Neural progenitor cell (in vitro differentiated cells): ENCODE measurements at regions not wholly inside any gene's neighbourhood (a gene's known extent, or its start where the extent isn't known, plus 50 kb on each side); places are given as distances from the start of the nearest gene placed in this dataset.

Experiments
- DNase-seq: peaks from one replicate; pipeline ENCODE4 v3.0.0-alpha.2; 2016; ENCODE audit warnings: low spot score
- H2AFZ ChIP-seq: fragments of 200-600 bp; sonication (generic); replicated peaks from 2 replicates; pipeline ENCODE4 v1.6.1; 2016; ENCODE audit warnings: antibody characterized with exemption
- H3F3A ChIP-seq: fragments of 200-600 bp; sonication (generic); 2 replicates; pipeline ENCODE4 v1.6.1; 2016; ENCODE audit warnings: antibody characterized with exemption, low read depth
- H3K27ac ChIP-seq: fragments of 200-600 bp; sonication (generic); 2 replicates; pipeline ENCODE4 v1.5.1; 2016; ENCODE audit warnings: mild to moderate bottlenecking
- H3K27me3 ChIP-seq: fragments of 200-600 bp; sonication (generic); 2 replicates; pipeline ENCODE4 v1.6.1; 2016; ENCODE audit warnings: mild to moderate bottlenecking, moderate library complexity
- H3K36me3 ChIP-seq: fragments of 200-600 bp; sonication (generic); 2 replicates; pipeline ENCODE4 v1.5.1; 2016
- H3K4me1 ChIP-seq: fragments of 200-600 bp; sonication (generic); 2 replicates; pipeline ENCODE4 v1.6.1; 2016; ENCODE audit warnings: mixed run types
- H3K4me2 ChIP-seq: fragments of 200-600 bp; sonication (generic); 2 replicates; pipeline ENCODE4 v1.6.1; 2016
- H3K4me3 ChIP-seq: fragments of 200-600 bp; sonication (generic); 2 replicates; pipeline ENCODE4 v1.5.1; 2016
- H3K79me2 ChIP-seq: fragments of 200-600 bp; sonication (generic); 2 replicates; pipeline ENCODE4 v1.6.1; 2016; ENCODE audit warnings: low read depth
- H3K9ac ChIP-seq: fragments of 200-600 bp; sonication (generic); 2 replicates; pipeline ENCODE4 v1.6.1; 2016
- H3K9me3 ChIP-seq: fragments of 200-600 bp; sonication (generic); 2 replicates; pipeline ENCODE4 v1.5.1; 2016; ENCODE audit warnings: low read depth
- H4K20me1 ChIP-seq: fragments of 200-600 bp; sonication (generic); 2 replicates; pipeline ENCODE4 v1.6.1; 2016; ENCODE audit warnings: low read depth
- H3K27ac Mint-ChIP-seq: 3 replicates; pipeline ENCODE4 v1.8.0; 2021; ENCODE audit warnings: mixed read lengths
- H3K27me3 Mint-ChIP-seq: 2 replicates; pipeline ENCODE4 v1.8.0; 2022; ENCODE audit warnings: low read depth, mild to moderate bottlenecking, inconsistent platforms, moderate library complexity, mixed read lengths; ENCODE audit not compliant: insufficient read depth
- H3K36me3 Mint-ChIP-seq: 3 replicates; pipeline ENCODE4 v1.8.0; 2021; ENCODE audit warnings: mixed read lengths
- H3K4me1 Mint-ChIP-seq: 3 replicates; pipeline ENCODE4 v1.8.0; 2021; ENCODE audit warnings: mixed read lengths
- H3K4me3 Mint-ChIP-seq: 3 replicates; pipeline ENCODE4 v1.8.0; 2021; ENCODE audit warnings: mild to moderate bottlenecking, moderate library complexity, mixed read lengths
- H3K9me3 Mint-ChIP-seq: 3 replicates; pipeline ENCODE4 v1.8.0; 2020; ENCODE audit warnings: mixed read lengths
- CTCF ChIP-seq: fragments of 200-600 bp; sonication (generic); IDR thresholded peaks from 2 replicates; pipeline ENCODE4 v1.5.1; 2017; ENCODE audit warnings: antibody characterized with exemption, mild to moderate bottlenecking
- EZH2 ChIP-seq: fragments of 200-600 bp; sonication (generic); IDR thresholded peaks from 2 replicates; pipeline ENCODE4 v1.6.1; 2017; ENCODE audit warnings: antibody characterized with exemption, mild to moderate bottlenecking, moderate library complexity
- EZH2phosphoT487 ChIP-seq: fragments of 200-600 bp; sonication (generic); IDR thresholded peaks from 2 replicates; pipeline ENCODE4 v1.6.1; 2017; ENCODE audit warnings: antibody characterized with exemption

GRCh38 chr3:113133140-113133539 is 78.2 kb upstream of the BOC start:
- no peak for DNase-seq
- H4K20me1 ChIP-seq, result no peaks in the 10 kb centered on the region
- H3K9ac ChIP-seq, result no peak overlapping the region
- Mint-ChIP-seq H3K4me1 (peaks cover 31% of the 10 kb centered on the region), H3K36me3 (no peaks in the 10 kb centered on the region), H3K27ac (peak overlapping the region; percentile 89), H3K4me3 (no peak overlapping the region), H3K27me3 (peaks cover 4% of the 10 kb centered on the region), H3K9me3 (peaks cover 13% of the 10 kb centered on the region)
- H3K27ac ChIP-seq, result no peak overlapping the region
- H3K36me3 ChIP-seq, result peaks cover 4% of the 10 kb centered on the region
- H3K4me1 ChIP-seq, result peaks cover 30% of the 10 kb centered on the region
- no peak overlapping the region for H3K4me2 ChIP-seq
- peaks cover 6% of the 10 kb centered on the region for H3K9me3 ChIP-seq
- H3K27me3 ChIP-seq, result no peaks in the 10 kb centered on the region
- H2AFZ ChIP-seq, result peak overlapping the region; percentile 40
- H3K4me3 ChIP-seq, result no peak overlapping the region
- peaks cover 12% of the 10 kb centered on the region for H3F3A ChIP-seq
- H3K79me2 ChIP-seq, result no peaks in the 10 kb centered on the region
- no peak for TF ChIP-seq EZH2phosphoT487
- TF ChIP-seq CTCF, result no peak
- TF ChIP-seq EZH2, result no peak

GRCh38 chr3:113136071-113136470 is 75.3 kb upstream of the BOC start:
- Histone ChIP-seq H3K79me2 (no peaks in the 10 kb centered on the region), H4K20me1 (no peaks in the 10 kb centered on the region), H3K36me3 (peaks cover 4% of the 10 kb centered on the region), H3K9me3 (peaks cover 8% of the 10 kb centered on the region), H3K9ac (no peak overlapping the region), H3K4me1 (peaks cover 14% of the 10 kb centered on the region), H3K4me2 (no peak overlapping the region), H3F3A (peaks cover 12% of the 10 kb centered on the region), H3K27ac (no peak overlapping the region), H3K27me3 (no peaks in the 10 kb centered on the region), H2AFZ (no peak overlapping the region), H3K4me3 (no peak overlapping the region)
- Mint-ChIP-seq H3K27me3 (peaks cover 7% of the 10 kb centered on the region), H3K36me3 (peaks cover 6% of the 10 kb centered on the region), H3K4me1 (peaks cover 17% of the 10 kb centered on the region), H3K9me3 (peaks cover 21% of the 10 kb centered on the region), H3K4me3 (no peak overlapping the region), H3K27ac (no peak overlapping the region)
- peak; percentile 27 for DNase-seq
- TF ChIP-seq EZH2, result no peak
- TF ChIP-seq CTCF, result peak; percentile 58

GRCh38 chr3:113136544-113136943 is 74.8 kb upstream of the BOC start:
- Histone ChIP-seq H3K27ac (no peak overlapping the region), H3K9me3 (peaks cover 8% of the 10 kb centered on the region), H3K79me2 (no peaks in the 10 kb centered on the region), H3K4me1 (peaks cover 14% of the 10 kb centered on the region), H4K20me1 (no peaks in the 10 kb centered on the region), H3K27me3 (no peaks in the 10 kb centered on the region), H3K4me2 (no peak overlapping the region), H3K36me3 (peaks cover 4% of the 10 kb centered on the region), H2AFZ (no peak overlapping the region), H3K4me3 (no peak overlapping the region), H3F3A (peaks cover 12% of the 10 kb centered on the region), H3K9ac (no peak overlapping the region)
- H3K4me3 Mint-ChIP-seq, result no peak overlapping the region
- peaks cover 7% of the 10 kb centered on the region for H3K27me3 Mint-ChIP-seq
- peak overlapping the region; percentile 22 for H3K27ac Mint-ChIP-seq
- H3K36me3 Mint-ChIP-seq, result peaks cover 9% of the 10 kb centered on the region
- H3K4me1 Mint-ChIP-seq, result peaks cover 17% of the 10 kb centered on the region
- TF ChIP-seq EZH2phosphoT487 (no peak), EZH2 (no peak), CTCF (no peak)
- H3K9me3 Mint-ChIP-seq, result peaks cover 23% of the 10 kb centered on the region
- DNase-seq, result no peak
